Kidney epithelial cell (primary cell): ENCODE measurements at regions not wholly inside any gene's neighbourhood (a gene's known extent, or its start where the extent isn't known, plus 50 kb on each side); places are given as distances from the start of the nearest gene placed in this dataset.

Source experiments
- DNase-seq: peaks from one replicate; pipeline ENCODE4 v3.0.0-alpha.2; 2010; ENCODE audit warnings: low read depth
- H3K27me3 ChIP-seq: 2 replicates; pipeline ENCODE4 v1.6.0; 2011; ENCODE audit warnings: low read length; ENCODE audit not compliant: control insufficient read depth, insufficient read depth
- H3K36me3 ChIP-seq: 2 replicates; pipeline ENCODE4 v1.5.1; 2011; ENCODE audit warnings: low read length; ENCODE audit not compliant: control insufficient read depth, insufficient read depth
- H3K4me3 ChIP-seq: 2 replicates; pipeline ENCODE4 v1.5.1; 2011; ENCODE audit warnings: low read depth, mild to moderate bottlenecking, control low read depth, low read length
- CTCF ChIP-seq: IDR thresholded peaks from 2 replicates; pipeline ENCODE4 v1.5.1; 2011; ENCODE audit warnings: mild to moderate bottlenecking, moderate library complexity, low read length, control low read depth, inconsistent platforms; ENCODE audit not compliant: insufficient read depth, poor library complexity, severe bottlenecking

GRCh38 chr17:79332011-79332554, 257.5 kb downstream of the ENGASE start:
- no peak for TF ChIP-seq CTCF
- no peak for DNase-seq
- Histone ChIP-seq H3K4me3 (no peak overlapping the region), H3K27me3 (no peaks in the 10 kb centered on the region), H3K36me3 (no peaks in the 10 kb centered on the region)

GRCh38 chr17:79331492-79331891, 256.9 kb downstream of the ENGASE start:
- Histone ChIP-seq H3K4me3 (no peak overlapping the region), H3K36me3 (no peaks in the 10 kb centered on the region), H3K27me3 (no peaks in the 10 kb centered on the region)
- no peak for DNase-seq
- no peak for TF ChIP-seq CTCF

- no peak for TF ChIP-seq CTCF
- Histone ChIP-seq H3K4me3 (no peak overlapping the region), H3K36me3 (no peaks in the 10 kb centered on the region), H3K27me3 (no peaks in the 10 kb centered on the region)
- no peak for DNase-seq
These were observed 256.1 kb downstream of the ENGASE start for GRCh38 chr17:79330696-79331095.

- no peak for TF ChIP-seq CTCF
- no peaks in the 10 kb centered on the region for H3K36me3 ChIP-seq
- no peaks in the 10 kb centered on the region for H3K27me3 ChIP-seq
- no peak overlapping the region for H3K4me3 ChIP-seq
- DNase-seq = no peak
These were observed 255.6 kb downstream of the ENGASE start for GRCh38 chr17:79330229-79330628.

- H3K36me3 ChIP-seq = no peaks in the 10 kb centered on the region
- H3K27me3 ChIP-seq = peaks cover 3% of the 10 kb centered on the region
- H3K4me3 ChIP-seq = no peak overlapping the region
- no peak for DNase-seq
- TF ChIP-seq CTCF = no peak
These were observed 252.2 kb downstream of the ENGASE start for GRCh38 chr17:79326814-79327213.

- Histone ChIP-seq H3K4me3 (no peak overlapping the region), H3K36me3 (no peaks in the 10 kb centered on the region), H3K27me3 (peaks cover 3% of the 10 kb centered on the region)
- no peak for TF ChIP-seq CTCF
- no peak for DNase-seq
These were observed 251.2 kb downstream of the ENGASE start for GRCh38 chr17:79325709-79326430.
